Left ventricle myocardium inferior (tissue), 1 donor: ENCODE measurements at regions not wholly inside any gene's neighbourhood (a gene's known extent, or its start where the extent isn't known, plus 50 kb on each side); places are given as distances from the start of the nearest gene placed in this dataset.

Source experiments
- DNase-seq: peaks from one replicate; pipeline ENCODE4 v3.0.0-alpha.2; 2020
- H3K27ac ChIP-seq: fragments of 200-600 bp; replicated peaks from 2 replicates; pipeline ENCODE4 v1.8.0; 2021
- H3K27me3 ChIP-seq: fragments of 200-600 bp; 2 replicates; pipeline ENCODE4 v1.8.0; 2021; ENCODE audit warnings: low read depth
- H3K36me3 ChIP-seq: fragments of 200-600 bp; 2 replicates; pipeline ENCODE4 v1.8.0; 2021
- H3K4me1 ChIP-seq: fragments of 200-600 bp; 2 replicates; pipeline ENCODE4 v1.8.0; 2021
- H3K4me3 ChIP-seq: fragments of 200-600 bp; 2 replicates; pipeline ENCODE4 v1.8.0; 2021; ENCODE audit warnings: mild to moderate bottlenecking, moderate library complexity
- H3K9me3 ChIP-seq: fragments of 200-600 bp; replicated peaks from 2 replicates; pipeline ENCODE4 v1.8.0; 2021
- intact Hi-C: fragments of 100-400 bp; cut with micrococcal nuclease; formaldehyde crosslinking; loops from one replicate; pipeline ENCODE4 v1.11.0; 2022
- TF ChIP-seq, protein P1 (sequence below): fragments of 200-600 bp; IDR thresholded peaks from 2 replicates; pipeline ENCODE4 v1.8.0; 2021; ENCODE audit warnings: antibody characterized with exemption, mild to moderate bottlenecking, borderline replicate concordance
- donor health status: DM: no; HTN: yes; CAD: no; lungs with severe emphysema.

DNA sequence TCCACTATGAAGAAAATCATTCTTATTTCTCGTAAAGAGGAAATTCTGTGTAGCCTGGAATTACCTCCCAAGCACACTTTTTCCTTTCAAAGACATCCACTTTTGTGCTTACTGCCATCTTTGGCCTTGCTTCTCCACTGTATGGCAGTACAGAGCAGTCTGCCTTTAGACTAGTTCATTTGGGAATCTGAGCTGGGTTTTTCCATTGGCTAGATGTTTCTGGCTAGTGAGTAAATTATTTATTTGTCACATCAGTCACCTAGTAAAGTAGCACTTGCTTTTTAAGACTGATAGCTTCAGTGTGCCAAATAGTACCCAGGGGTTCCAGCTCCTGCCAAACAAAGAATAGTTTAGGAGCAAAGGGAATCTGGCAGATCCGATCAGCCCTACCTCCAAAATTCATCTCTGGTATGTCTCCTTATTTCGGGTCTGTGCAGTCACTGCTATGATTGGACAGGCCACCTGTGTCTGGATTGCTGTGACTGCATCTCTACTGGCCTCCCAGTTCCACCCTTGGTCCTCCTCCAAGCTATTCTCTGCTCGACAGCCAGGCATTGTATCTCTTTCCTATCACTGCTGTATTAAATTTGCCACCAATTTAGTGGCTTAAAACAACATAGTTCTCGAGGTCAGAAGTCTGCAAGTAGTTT is 97.6 kb downstream of the NUDT12 start:
- no peaks in the 10 kb centered on the region for H3K27me3 ChIP-seq
- no peak overlapping the region for H3K27ac ChIP-seq
- H3K4me3 ChIP-seq = no peak overlapping the region
- H3K4me1 ChIP-seq = peaks cover 9% of the 10 kb centered on the region
- H3K36me3 ChIP-seq = no peaks in the 10 kb centered on the region
- no peak for DNase-seq
- TF ChIP-seq, protein P1, sequence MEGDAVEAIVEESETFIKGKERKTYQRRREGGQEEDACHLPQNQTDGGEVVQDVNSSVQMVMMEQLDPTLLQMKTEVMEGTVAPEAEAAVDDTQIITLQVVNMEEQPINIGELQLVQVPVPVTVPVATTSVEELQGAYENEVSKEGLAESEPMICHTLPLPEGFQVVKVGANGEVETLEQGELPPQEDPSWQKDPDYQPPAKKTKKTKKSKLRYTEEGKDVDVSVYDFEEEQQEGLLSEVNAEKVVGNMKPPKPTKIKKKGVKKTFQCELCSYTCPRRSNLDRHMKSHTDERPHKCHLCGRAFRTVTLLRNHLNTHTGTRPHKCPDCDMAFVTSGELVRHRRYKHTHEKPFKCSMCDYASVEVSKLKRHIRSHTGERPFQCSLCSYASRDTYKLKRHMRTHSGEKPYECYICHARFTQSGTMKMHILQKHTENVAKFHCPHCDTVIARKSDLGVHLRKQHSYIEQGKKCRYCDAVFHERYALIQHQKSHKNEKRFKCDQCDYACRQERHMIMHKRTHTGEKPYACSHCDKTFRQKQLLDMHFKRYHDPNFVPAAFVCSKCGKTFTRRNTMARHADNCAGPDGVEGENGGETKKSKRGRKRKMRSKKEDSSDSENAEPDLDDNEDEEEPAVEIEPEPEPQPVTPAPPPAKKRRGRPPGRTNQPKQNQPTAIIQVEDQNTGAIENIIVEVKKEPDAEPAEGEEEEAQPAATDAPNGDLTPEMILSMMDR = no peak
- intact Hi-C loops = no loop called here
- no peaks in the 10 kb centered on the region for H3K9me3 ChIP-seq

DNA sequence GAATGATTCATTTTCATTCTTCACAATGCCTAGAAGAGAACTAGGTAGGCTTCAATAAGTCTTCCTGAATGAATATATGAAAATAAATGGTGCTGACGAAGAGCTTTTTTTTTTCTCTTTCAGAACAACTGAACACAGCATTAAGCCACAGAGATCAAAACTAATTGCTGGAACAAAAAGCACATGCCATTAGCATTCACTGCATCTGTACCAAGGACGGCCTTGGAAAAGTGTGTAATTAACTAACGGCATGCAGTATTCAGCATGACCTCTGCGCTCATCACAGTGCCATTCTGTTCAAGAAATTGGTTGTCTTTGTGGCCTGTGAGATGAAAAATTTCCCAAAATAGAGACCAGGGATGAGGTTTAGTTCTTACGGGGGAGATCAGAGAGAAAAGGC is 99.3 kb downstream of the NUDT12 start:
- H3K9me3 ChIP-seq = no peaks in the 10 kb centered on the region
- TF ChIP-seq, protein P1 = no peak
- H3K27ac ChIP-seq = no peak overlapping the region
- H3K4me3 ChIP-seq = no peak overlapping the region
- DNase-seq = no peak
- H3K27me3 ChIP-seq = no peaks in the 10 kb centered on the region
- intact Hi-C loops = no loop called here
- peaks cover 9% of the 10 kb centered on the region for H3K4me1 ChIP-seq
- H3K36me3 ChIP-seq = no peaks in the 10 kb centered on the region

DNA sequence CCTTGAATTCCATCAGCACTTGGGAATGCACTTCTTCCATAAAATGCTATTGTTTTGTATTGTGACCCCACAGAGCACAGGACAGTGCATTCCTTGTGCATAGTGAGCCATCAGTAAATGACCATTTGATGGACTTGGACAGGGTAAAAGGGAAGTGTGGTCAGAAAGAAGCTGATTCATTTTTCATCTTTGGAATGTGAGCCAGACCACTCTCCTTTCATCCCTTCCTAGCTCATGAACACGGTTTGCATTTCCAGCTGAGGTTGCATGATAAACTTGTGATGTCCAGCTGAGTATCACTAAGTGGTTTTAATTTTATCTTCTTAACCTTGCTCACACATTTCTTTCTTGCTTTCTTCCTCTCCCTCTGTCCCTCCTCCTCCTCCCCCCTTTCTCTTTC is 101.3 kb downstream of the NUDT12 start:
- Histone ChIP-seq H3K4me3 (no peak overlapping the region), H3K4me1 (peaks cover 3% of the 10 kb centered on the region), H3K9me3 (no peaks in the 10 kb centered on the region), H3K27ac (no peak overlapping the region), H3K36me3 (no peaks in the 10 kb centered on the region), H3K27me3 (no peaks in the 10 kb centered on the region)
- TF ChIP-seq, protein P1 = no peak
- no peak for DNase-seq
- intact Hi-C loops = no loop called here

DNA sequence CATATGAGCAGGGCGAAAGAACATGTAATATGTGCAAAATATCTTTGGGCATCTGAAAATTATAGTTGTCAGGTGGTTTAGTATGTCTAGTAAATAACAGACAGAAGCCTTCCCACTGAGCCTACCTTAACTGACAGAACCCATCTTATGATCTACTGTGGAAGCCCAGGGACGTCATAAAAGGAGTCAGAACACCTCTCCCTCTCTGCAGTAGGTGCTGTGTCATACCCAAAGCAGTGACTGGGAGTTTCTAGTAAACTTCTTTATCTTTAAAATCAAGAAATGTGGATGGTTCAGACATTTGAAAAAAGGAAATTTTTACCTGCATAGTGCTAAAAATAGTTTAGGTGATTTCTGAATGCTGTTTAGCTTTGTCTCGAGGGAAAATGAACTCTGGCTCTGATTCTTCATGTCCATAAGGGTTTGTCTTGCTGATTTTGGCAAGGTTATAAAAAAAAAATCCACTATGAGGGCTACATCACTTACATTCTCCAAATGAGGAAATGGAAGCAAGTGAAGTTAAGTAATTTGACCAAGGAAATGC is 104.0 kb downstream of the NUDT12 start:
- Histone ChIP-seq H3K27ac (no peak overlapping the region), H3K36me3 (no peaks in the 10 kb centered on the region), H3K27me3 (no peaks in the 10 kb centered on the region), H3K4me1 (no peaks in the 10 kb centered on the region), H3K4me3 (no peak overlapping the region), H3K9me3 (no peaks in the 10 kb centered on the region)
- DNase-seq = no peak
- TF ChIP-seq, protein P1 = no peak
- intact Hi-C loops = no loop called here

DNA sequence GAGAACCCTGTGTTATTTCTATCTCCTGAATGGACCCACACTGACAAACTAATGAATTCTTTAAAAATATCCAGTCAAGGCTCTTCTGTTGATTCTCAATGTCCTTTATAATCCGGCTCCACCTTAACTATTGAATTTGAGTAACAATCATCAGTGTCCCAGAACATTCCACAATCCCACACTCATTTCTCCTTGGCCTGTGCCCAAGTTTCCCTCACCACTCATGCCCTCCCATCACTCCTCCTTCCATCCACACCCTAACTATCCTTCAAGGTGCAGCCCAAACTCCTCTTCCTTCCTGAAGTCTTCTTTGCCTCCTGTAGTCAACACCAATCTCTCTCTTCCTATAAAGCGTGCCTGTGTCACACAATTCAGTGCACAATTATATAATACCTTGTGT is 106.1 kb downstream of the NUDT12 start:
- TF ChIP-seq, protein P1 = no peak
- H3K9me3 ChIP-seq = no peaks in the 10 kb centered on the region
- DNase-seq = no peak
- H3K4me1 ChIP-seq = no peaks in the 10 kb centered on the region
- H3K4me3 ChIP-seq = no peak overlapping the region
- no peaks in the 10 kb centered on the region for H3K36me3 ChIP-seq
- no peak overlapping the region for H3K27ac ChIP-seq
- H3K27me3 ChIP-seq = no peaks in the 10 kb centered on the region
- intact Hi-C loops = no loop called here
